Skeletal muscle tissue (tissue), 3 donors: ENCODE measurements at regions not wholly inside any gene's neighbourhood (a gene's known extent, or its start where the extent isn't known, plus 50 kb on each side); places are given as distances from the start of the nearest gene placed in this dataset.

Source experiments
- H3K27ac ChIP-seq: one replicate; pipeline ENCODE4 v1.7.0; 2013; ENCODE audit warnings: mild to moderate bottlenecking, low read depth, low read length, inconsistent platforms
- H3K27me3 ChIP-seq, 3 donors: one replicate each; pipeline ENCODE4 v1.7.0; 2013; ENCODE audit warnings: low read length in 3 of 3; ENCODE audit not compliant: control insufficient read depth in 3 of 3, insufficient read depth in 3 of 3
- H3K36me3 ChIP-seq, 3 donors: one replicate each; pipeline ENCODE4 v1.7.0; 2013; ENCODE audit warnings: low read length in 3 of 3; ENCODE audit not compliant: control insufficient read depth in 3 of 3, insufficient read depth in 3 of 3
- H3K4me1 ChIP-seq, 3 donors: one replicate each; pipeline ENCODE4 v1.7.0; 2013; ENCODE audit warnings: low read length in 3 of 3, mild to moderate bottlenecking in 3 of 3; ENCODE audit not compliant: control insufficient read depth in 3 of 3, insufficient read depth in 3 of 3
- H3K4me3 ChIP-seq, 3 donors: one replicate each; pipeline ENCODE4 v1.7.0; 2013; ENCODE audit warnings: low read length in 3 of 3
- H3K9ac ChIP-seq, 3 donors: one replicate each; pipeline ENCODE4 v1.7.0; 2013; ENCODE audit warnings: low read length in 3 of 3, mild to moderate bottlenecking in 3 of 3, moderate library complexity in 2 of 3, low read depth in 1 of 3
- H3K9me3 ChIP-seq, 3 donors: one replicate each; pipeline ENCODE4 v1.7.0; 2013; ENCODE audit warnings: low read length in 3 of 3; ENCODE audit not compliant: control insufficient read depth in 3 of 3
- donor health status: Osteomylitis.

DNA sequence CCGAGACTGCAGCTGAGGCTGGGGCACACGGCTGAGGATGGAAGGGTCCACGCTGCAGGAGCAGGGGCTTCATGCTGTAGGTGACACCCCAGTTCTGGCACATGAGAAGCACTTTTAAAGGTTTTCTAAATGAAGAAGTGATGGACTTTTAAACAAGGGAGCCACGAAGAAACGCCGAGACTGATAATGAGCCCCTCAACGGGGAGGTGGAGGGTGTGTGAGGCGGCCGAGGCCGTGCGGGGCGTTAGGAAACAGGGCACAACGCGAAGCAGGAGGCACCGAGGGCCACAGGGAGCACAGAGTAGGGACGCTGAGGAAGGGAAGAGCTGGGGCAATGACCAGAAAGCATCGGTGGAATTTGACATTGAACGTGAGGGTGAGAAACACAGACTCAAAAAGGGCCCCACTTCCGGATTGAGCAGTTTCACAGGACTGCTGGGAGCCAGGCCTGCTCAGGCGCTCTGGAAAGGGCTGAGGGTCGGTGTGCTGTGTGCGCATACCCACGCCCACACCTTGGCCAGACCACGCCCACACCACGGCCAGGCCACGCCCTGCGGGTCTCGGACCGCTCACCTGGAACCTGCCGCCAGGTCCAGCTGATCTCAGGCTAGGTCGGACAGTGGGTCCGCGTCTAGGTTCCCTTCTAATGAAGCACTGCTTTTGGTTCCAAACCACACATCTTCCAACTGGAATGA is 115.7 kb downstream of the GYPC start:
- no peak overlapping the region for H3K27ac ChIP-seq
- peaks cover 0 to 3% (median 0%) of the 10 kb centered on the region in 3 donors for H3K27me3 ChIP-seq
- no peak overlapping the region for H3K4me3 ChIP-seq
- H3K9me3 ChIP-seq = no peaks in the 10 kb centered on the region
- peaks cover 6 to 11% (median 10%) of the 10 kb centered on the region in 3 donors for H3K4me1 ChIP-seq
- no peaks in the 10 kb centered on the region for H3K36me3 ChIP-seq
- no peak overlapping the region for H3K9ac ChIP-seq

DNA sequence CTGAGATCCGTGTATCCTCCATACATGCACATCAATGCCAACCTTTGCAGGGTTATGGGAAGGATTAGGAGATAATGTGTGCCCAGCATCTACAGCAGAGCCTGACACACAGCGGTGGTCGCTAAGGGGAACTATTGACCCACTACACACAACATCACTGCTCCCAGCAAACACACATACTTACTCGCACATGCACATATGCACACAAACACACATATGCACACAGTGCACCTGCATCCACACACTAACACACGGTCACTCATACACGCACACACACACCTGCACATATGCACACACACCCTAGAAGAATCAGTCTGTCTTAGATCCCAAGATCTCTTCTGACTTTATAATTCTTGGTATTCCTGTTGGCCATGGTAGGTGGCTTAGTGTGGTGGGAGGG is 118.3 kb downstream of the GYPC start:
- no peak overlapping the region for H3K9ac ChIP-seq

DNA sequence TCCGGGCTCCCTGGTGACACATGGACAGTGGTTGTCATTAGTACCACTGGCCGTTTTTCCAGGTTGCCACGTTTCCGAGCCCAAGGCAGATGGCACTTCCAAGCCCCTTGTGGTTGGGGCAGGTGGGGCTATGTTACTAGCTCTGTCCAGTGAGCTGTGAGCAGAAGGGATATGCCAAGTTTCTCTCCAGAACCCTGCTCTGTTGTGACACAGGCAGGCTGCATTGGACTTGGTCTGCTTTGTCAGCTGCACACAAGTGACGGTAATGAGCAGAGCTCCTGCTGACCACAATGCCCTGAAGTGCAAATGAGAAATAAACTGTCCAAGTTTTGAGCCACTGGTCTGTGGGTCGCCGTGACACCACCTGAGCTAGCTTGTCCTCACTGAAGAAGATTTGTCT is 118.8 kb downstream of the GYPC start:
- peaks cover 13 to 20% (median 15%) of the 10 kb centered on the region in 3 donors for H3K4me1 ChIP-seq
- H3K27ac ChIP-seq = no peak overlapping the region
- H3K27me3 ChIP-seq = peaks cover 0 to 8% (median 0%) of the 10 kb centered on the region in 3 donors
- H3K36me3 ChIP-seq = no peaks in the 10 kb centered on the region
- no peak overlapping the region for H3K4me3 ChIP-seq
- no peak overlapping the region for H3K9ac ChIP-seq
- H3K9me3 ChIP-seq = no peaks in the 10 kb centered on the region

More for the DNA sequence above, 118.3 kb downstream of the GYPC start:
- peaks cover 13 to 20% (median 15%) of the 10 kb centered on the region in 3 donors for H3K4me1 ChIP-seq
- no peak overlapping the region for H3K27ac ChIP-seq
- H3K9me3 ChIP-seq = no peaks in the 10 kb centered on the region
- no peak overlapping the region for H3K4me3 ChIP-seq
- peaks cover 0 to 8% (median 3%) of the 10 kb centered on the region in 3 donors for H3K27me3 ChIP-seq
- H3K36me3 ChIP-seq = no peaks in the 10 kb centered on the region

DNA sequence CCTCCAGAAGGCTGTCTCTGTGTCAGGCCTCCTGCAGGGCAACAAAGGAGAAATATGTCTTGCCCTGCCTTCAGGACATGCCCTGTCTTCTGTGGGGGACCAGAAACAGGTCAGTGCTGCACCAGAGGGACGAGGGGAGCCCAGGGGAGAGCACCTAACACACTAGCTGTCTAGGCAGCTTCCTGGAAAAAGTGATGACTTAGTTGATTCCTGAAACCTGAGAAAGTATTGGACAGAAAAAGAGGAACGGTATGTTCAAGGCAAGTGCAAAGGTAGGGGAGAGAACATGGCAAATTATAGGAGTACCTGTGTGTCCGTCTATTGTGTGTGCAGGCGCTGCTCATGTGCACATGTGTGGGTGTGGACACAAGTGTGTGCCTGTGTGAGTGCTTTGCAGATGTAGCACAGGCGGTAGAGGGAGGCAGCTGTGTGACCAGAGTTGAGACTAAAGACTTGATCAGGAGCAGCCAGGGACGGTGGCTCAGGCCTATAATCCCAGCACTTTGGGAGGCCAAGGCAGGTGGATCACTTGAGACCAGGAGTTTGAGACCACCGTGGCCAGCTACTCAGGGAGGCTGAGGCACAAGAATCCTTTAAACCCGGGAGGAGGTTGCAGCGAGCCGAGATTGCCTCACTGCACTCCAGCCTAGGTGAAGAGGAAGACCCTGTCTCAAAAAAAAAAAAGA is 119.5 kb downstream of the GYPC start:
- no peak overlapping the region for H3K4me3 ChIP-seq
- H3K9ac ChIP-seq = no peak overlapping the region
- H3K27ac ChIP-seq = no peak overlapping the region
- no peaks in the 10 kb centered on the region for H3K9me3 ChIP-seq
- H3K4me1 ChIP-seq = peaks cover 13 to 20% (median 15%) of the 10 kb centered on the region in 3 donors
- no peaks in the 10 kb centered on the region for H3K36me3 ChIP-seq
- H3K27me3 ChIP-seq = peaks cover 0 to 8% (median 0%) of the 10 kb centered on the region in 3 donors

DNA sequence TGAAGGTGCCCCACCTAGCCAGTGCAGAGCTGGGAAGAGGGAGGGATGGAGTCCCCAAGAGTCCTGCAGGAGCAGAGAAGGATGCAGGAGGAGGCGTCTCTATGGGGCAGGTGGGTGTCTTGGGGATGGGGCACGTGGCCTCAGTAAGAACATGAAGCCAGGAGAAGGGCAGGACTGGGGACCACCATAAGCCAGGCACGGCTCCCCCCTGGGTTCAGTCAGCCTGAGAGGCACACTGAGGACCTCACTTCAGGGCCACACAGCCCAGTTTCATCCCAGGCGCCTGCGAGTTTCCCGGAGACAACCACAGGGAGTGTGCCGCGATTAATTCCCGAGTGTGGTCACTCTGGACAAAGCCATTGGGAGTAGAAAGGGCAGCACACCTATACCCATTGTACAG is 120.3 kb downstream of the GYPC start:
- H3K4me3 ChIP-seq = peak overlapping the region in 1 of 3 donors; percentile 86
- no peak overlapping the region for H3K27ac ChIP-seq

DNA sequence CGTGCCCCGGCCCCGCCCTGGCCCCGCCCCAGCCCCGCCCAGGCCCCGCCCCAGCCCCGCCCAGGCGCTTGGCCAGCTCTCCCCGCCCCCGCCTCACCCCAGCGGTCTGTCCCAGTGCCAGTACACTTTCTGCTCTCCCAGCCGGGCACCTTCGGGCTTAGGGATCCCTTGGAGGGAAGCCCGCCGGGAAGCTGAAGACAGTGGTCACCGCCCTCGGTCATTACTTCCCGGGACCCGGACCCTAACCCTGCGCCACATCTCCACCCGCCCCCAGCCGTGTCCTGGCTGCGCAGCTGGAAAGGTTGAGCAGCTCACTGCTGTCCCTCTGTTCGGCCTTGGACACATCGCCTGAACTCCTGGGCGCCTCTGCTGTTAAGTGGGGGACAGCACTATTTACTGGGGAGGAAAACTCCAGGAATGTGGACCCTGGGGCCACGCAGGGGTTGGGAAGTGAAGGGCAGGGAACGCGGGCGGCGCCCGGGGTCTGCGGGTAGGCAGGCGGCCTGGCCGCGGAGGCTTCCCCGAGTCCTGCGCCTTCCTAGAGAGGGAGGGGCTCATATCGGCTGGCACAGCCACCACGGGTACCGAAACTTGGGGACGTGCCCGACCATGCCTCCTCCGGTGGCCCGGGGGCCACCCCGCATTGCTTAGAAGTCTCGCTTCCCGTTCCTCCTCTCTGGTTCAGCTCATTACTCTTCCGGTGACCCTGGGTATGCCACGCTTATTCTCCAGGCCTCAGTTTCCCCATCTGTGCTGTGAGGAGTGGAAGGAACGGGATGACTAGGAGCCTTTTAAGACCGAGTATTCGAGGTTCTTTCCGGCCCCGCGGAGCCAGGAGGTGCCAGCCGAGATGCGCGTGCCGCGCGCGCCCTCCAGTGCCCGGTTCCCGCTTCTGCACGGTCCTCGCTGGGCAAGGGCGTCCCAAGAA is 121.0 kb downstream of the GYPC start:
- Histone ChIP-seq H3K9ac (peak overlapping the region; percentile 69 to 86 (median 85)), H3K36me3 (no peaks in the 10 kb centered on the region), H3K9me3 (no peaks in the 10 kb centered on the region), H3K4me1 (peaks cover 13 to 20% (median 15%) of the 10 kb centered on the region in 3 donors), H3K27ac (peak overlapping the region; percentile 40), H3K4me3 (peak overlapping the region; percentile 83 to 86 (median 85)), H3K27me3 (peaks cover 0 to 9% (median 2%) of the 10 kb centered on the region in 3 donors)

More for the DNA sequence above, 120.3 kb downstream of the GYPC start:
- H3K36me3 ChIP-seq = no peaks in the 10 kb centered on the region
- H3K9ac ChIP-seq = no peak overlapping the region
- no peaks in the 10 kb centered on the region for H3K9me3 ChIP-seq
- peaks cover 0 to 8% (median 0%) of the 10 kb centered on the region in 3 donors for H3K27me3 ChIP-seq
- H3K4me1 ChIP-seq = peaks cover 13 to 20% (median 15%) of the 10 kb centered on the region in 3 donors

DNA sequence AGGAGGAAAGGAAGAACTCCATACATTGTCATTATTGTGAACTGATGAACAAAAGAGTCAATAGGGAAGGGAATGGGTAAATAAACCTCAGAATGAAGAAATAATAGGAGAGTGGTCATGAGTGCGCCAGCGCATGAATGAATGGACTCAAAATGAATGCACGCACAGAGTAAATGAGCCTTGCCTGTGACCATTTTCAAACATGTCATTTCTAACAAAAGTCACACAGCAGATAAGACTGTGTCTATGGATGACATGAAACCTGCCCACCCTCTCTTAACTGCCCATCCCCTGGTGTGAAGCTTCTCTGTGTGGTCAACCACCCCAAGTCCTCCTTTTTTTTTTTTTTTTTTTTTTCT is 121.1 kb upstream of the TEX51 start:
- Histone ChIP-seq H3K4me1 (peaks cover 13 to 20% (median 15%) of the 10 kb centered on the region in 3 donors), H3K27me3 (peaks cover 0 to 14% (median 5%) of the 10 kb centered on the region in 3 donors), H3K27ac (no peak overlapping the region), H3K36me3 (no peaks in the 10 kb centered on the region), H3K9me3 (no peaks in the 10 kb centered on the region), H3K4me3 (peak overlapping the region in 2 of 3 donors; percentile 83 to 86), H3K9ac (peak overlapping the region in 1 of 3 donors; percentile 86)

DNA sequence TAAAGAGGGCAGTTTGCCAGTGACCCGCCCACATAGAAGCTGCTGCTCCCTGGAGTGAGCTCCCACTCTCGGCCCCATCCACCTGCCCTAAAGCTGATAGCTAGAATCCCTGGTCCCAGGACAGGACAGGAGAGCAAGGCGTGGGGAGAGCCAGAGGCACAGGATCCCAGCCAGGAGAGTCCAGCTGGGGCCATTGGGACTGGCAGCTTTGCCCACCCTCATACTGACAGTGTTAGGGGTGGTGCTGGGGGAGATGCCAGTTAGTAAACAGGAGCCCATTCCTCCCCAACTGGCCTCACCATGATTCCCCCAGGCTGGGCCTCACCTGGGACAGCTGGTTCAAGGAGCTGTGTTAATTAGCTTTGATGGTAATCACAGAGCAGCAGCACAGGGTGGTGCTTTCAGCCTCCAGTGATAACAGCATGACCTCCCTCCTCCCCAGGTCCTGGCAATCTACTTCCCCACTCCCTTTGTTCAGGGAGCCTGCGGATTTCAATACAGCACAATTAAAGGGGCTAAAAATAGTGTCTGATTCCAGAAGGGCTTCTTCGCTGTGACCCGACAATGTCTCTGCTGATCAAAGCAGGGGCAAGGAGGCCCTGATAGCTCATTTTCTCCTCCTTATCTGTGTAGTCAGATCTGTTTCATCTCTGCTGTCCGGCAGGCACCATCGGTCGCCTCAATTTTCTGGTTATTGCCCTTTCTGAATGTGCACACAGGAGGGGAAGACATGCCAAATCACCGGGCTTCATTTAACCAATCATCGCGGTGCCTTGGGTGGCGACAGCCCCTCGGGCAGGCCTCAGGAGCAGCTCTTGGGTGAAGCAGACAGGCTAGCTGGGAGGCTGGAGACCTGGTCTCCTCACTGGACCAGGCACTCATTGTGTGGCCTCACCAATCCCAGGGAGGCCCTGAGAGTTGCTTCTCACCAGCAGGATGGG is 119.9 kb upstream of the TEX51 start:
- Histone ChIP-seq H3K4me3 (no peak overlapping the region), H3K4me1 (peaks cover 13 to 20% (median 15%) of the 10 kb centered on the region in 3 donors), H3K27ac (no peak overlapping the region), H3K9me3 (no peaks in the 10 kb centered on the region), H3K27me3 (peaks cover 0 to 21% (median 5%) of the 10 kb centered on the region in 3 donors), H3K9ac (no peak overlapping the region), H3K36me3 (no peaks in the 10 kb centered on the region)

DNA sequence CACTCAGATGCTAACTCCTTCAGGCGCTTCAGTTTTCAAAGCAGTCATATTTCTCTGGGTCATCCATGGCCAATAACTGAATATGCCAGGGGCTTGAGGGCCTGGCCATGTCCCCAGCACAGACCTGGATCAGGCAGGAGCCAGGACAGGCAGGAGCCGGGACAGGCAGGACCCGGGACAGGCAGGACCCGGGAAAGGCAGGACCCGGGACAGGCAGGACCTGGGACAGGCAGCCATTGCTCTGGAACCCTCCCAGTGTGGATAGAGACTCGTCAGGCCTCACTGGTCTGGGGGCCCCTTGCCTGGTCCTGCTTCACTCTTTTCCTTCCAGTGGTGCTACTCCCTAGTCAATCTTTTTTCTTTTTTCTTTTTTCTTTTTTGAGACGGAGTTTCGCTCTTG is 117.5 kb upstream of the TEX51 start:
- Histone ChIP-seq H3K27ac (no peak overlapping the region), H3K27me3 (peaks cover 0 to 24% (median 5%) of the 10 kb centered on the region in 3 donors), H3K4me3 (no peak overlapping the region), H3K4me1 (peaks cover 6 to 12% (median 8%) of the 10 kb centered on the region in 3 donors), H3K36me3 (no peaks in the 10 kb centered on the region), H3K9me3 (no peaks in the 10 kb centered on the region), H3K9ac (no peak overlapping the region)
